HFFc6 (cell line): ENCODE measurements at regions not wholly inside any gene's neighbourhood (a gene's known extent, or its start where the extent isn't known, plus 50 kb on each side); places are given as distances from the start of the nearest gene placed in this dataset.

Source experiments
- DNase-seq: peaks from one replicate; pipeline ENCODE4 v3.0.0-alpha.2; 2018
- H3K27ac Mint-ChIP-seq: 2 replicates; pipeline ENCODE4 v1.8.0; 2020; ENCODE audit warnings: mild to moderate bottlenecking, mixed read lengths
- H3K27me3 Mint-ChIP-seq: 2 replicates; pipeline ENCODE4 v1.8.0; 2021; ENCODE audit warnings: mild to moderate bottlenecking, moderate library complexity, mixed read lengths; ENCODE audit not compliant: insufficient read depth
- H3K36me3 Mint-ChIP-seq: 2 replicates; pipeline ENCODE4 v1.8.0; 2021; ENCODE audit warnings: low read depth, mixed read lengths
- H3K4me1 Mint-ChIP-seq: 2 replicates; pipeline ENCODE4 v1.8.0; 2020; ENCODE audit warnings: low read depth, mixed read lengths
- H3K4me3 Mint-ChIP-seq: 2 replicates; pipeline ENCODE4 v1.8.0; 2020; ENCODE audit warnings: mild to moderate bottlenecking, moderate library complexity, mixed read lengths
- H3K9me3 Mint-ChIP-seq: 2 replicates; pipeline ENCODE4 v1.8.0; 2020; ENCODE audit warnings: mild to moderate bottlenecking, mixed read lengths
- CTCF ChIP-seq: fragments of 200-600 bp; sonication (generic); IDR thresholded peaks from 2 replicates; pipeline ENCODE4 v1.5.0; 2021; ENCODE audit warnings: antibody characterized with exemption, mild to moderate bottlenecking

- Mint-ChIP-seq H3K4me1 (peaks cover 19% of the 10 kb centered on the region), H3K9me3 (no peaks in the 10 kb centered on the region), H3K36me3 (no peaks in the 10 kb centered on the region; the same call in 1 of the 2 replicates), H3K4me3 (no peak overlapping the region), H3K27me3 (peaks cover 7% of the 10 kb centered on the region), H3K27ac (peak overlapping the region; percentile 6)
- TF ChIP-seq CTCF: no peak
- peak; percentile 46 for DNase-seq
Observed at GRCh38 chr6:108755257-108756240, 92.7 kb upstream of the ARMC2 start.

GRCh38 chr6:108757357-108757756, 90.9 kb upstream of the ARMC2 start:
- Mint-ChIP-seq H3K4me1 (peaks cover 24% of the 10 kb centered on the region), H3K27me3 (peaks cover 3% of the 10 kb centered on the region), H3K36me3 (no peaks in the 10 kb centered on the region; the same call in 1 of the 2 replicates), H3K4me3 (no peak overlapping the region), H3K9me3 (no peaks in the 10 kb centered on the region), H3K27ac (no peak overlapping the region)
- DNase-seq: no peak
- no peak for TF ChIP-seq CTCF

DNA sequence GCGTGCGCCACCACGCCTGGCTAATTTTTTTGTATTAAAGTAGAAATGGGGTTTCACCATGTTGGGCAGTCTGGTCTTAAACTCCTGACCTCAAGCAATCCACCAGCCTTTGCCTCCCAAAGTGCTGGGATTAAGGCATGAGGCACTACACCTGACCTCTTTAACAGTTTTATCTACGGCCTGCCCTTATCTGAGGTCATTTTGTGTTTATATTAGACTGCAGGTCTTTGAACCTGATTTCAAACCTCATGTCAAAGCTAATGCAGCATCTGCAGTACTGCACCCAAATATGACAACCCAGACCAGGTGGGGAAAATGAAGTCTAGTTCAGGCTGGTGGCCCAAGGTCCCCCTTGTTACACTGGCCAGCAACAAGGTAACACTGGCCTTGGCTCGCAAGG, 89.3 kb upstream of the ARMC2 start:
- no peak overlapping the region for H3K4me3 Mint-ChIP-seq

DNA sequence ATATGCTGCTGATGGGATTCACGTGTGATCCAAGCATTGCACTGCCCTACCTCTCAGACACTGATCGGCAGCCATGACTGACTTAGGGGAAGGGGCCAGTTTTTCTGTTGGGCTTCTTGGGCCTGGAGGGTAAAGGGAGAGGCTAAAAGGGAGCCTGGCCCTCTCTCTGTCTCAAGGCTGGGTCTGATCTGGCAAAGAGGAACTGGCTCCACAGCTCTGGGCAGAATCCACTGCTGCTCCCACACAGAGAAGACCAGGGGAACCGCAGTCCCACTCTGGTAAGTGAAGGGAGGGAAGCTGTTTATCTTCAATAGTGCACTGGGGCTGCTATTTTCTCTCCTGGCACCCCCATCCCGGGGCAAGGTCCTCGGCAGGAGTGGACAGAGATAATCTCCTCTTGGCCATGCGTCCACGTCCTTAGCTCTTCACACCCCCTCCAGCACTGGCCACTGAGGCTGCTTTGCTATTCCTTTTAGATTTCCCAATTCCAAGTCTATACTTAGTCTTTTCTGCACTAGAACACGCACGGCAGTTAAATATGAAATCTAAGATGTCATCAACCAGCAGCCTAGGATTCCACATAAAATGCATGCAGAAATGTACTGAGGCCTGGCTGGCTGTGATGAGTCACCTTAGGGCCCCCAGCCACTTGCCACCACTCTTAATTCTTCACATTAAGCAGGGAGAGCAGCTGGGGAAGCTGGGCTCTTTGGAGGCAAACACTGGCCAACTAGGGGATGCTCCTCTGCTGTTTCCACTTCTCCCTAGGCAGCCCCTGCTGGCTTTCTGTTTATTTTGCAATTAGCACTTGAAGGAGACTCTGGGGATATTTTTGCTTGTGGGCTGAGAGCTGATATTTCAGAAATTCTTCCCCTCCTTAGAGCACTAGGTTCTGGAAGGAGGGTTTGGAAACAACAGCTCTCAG, 87.8 kb upstream of the ARMC2 start:
- Mint-ChIP-seq H3K4me3 (no peak overlapping the region), H3K9me3 (no peaks in the 10 kb centered on the region), H3K27ac (no peak overlapping the region), H3K36me3 (no peaks in the 10 kb centered on the region), H3K27me3 (peaks cover 5% of the 10 kb centered on the region), H3K4me1 (peaks cover 19% of the 10 kb centered on the region)
- no peak for DNase-seq
- TF ChIP-seq CTCF: no peak

More for the DNA sequence above, 89.3 kb upstream of the ARMC2 start:
- Mint-ChIP-seq H3K27me3 (peaks cover 5% of the 10 kb centered on the region), H3K36me3 (no peaks in the 10 kb centered on the region; the same call in 1 of the 2 replicates), H3K9me3 (no peaks in the 10 kb centered on the region), H3K4me1 (peaks cover 24% of the 10 kb centered on the region), H3K27ac (no peak overlapping the region)
- no peak for DNase-seq
- no peak for TF ChIP-seq CTCF

- Mint-ChIP-seq H3K4me3 (no peak overlapping the region), H3K9me3 (no peaks in the 10 kb centered on the region), H3K27me3 (peaks cover 5% of the 10 kb centered on the region), H3K4me1 (peaks cover 9% of the 10 kb centered on the region; the same call in 1 of the 2 replicates), H3K36me3 (no peaks in the 10 kb centered on the region), H3K27ac (no peak overlapping the region)
- TF ChIP-seq CTCF: no peak
- DNase-seq: no peak
Observed at GRCh38 chr6:108762394-108762793, 85.8 kb upstream of the ARMC2 start.
